Activated T-helper 1 cell treated with anti-CD3 and anti-CD28 coated beads, Interleukin-2, amount 50 U/mL, for 16 hours (primary cell): ENCODE measurements at regions not wholly inside any gene's neighbourhood (a gene's known extent, or its start where the extent isn't known, plus 50 kb on each side); places are given as distances from the start of the nearest gene placed in this dataset.

Experiments used
- DNase-seq, 2 donors: peaks; one replicate each; pipeline ENCODE4 v3.0.0-alpha.2; 2020; ENCODE audit warnings: low read depth in 1 of 2, low spot score in 1 of 2

GRCh38 chr12:89257340-89257739 lies 95.0 kb downstream of the DUSP6 start:
- no peak for DNase-seq

- no peak for DNase-seq
These were observed 96.2 kb downstream of the DUSP6 start for GRCh38 chr12:89256060-89256459.

GRCh38 chr12:89253488-89253887 lies 98.8 kb downstream of the DUSP6 start:
- no peak for DNase-seq

GRCh38 chr12:89252284-89252683 lies 100.0 kb downstream of the DUSP6 start:
- DNase-seq = no peak

- no peak for DNase-seq
These were observed 100.7 kb downstream of the DUSP6 start for GRCh38 chr12:89251342-89252271.

GRCh38 chr12:89250636-89251035 lies 101.7 kb downstream of the DUSP6 start:
- no peak for DNase-seq

DNA sequence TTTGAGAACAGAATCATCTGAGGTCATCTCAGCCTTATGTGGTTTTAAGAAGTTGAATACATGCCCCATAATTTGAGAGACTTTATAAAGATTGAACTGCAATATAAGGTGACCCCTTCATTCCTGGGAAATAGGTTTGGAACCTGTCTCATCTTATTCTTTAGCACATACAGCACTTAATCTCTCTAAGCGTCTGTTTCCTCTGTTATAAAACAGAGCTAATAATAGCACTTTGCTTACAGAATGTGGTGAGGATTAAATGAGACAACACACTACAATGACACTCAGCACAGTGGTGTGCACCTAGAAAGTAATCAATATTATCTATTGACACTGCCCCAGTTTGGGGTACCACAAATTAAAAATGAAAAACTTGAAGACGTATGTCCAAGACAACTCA lies 102.1 kb downstream of the DUSP6 start:
- DNase-seq = no peak

DNA sequence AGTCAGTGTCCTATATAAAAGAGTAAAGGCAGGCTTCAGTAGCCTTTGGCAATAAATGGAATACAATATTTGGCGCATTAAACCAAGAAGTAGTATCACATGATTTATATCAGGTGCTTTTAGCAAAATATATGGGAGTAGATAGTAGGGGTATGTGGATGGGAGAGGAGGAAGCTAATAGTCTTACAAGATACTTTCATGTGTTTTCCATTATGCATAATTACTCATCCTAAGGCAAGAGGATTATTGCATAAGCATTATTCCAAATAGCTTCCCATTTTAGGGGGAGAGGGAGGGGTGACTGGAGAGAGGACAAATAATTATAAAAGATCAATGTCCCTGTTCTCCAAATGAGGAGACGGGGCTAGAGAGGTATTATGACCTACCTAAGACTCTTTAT lies 104.3 kb downstream of the DUSP6 start:
- no peak for DNase-seq

DNA sequence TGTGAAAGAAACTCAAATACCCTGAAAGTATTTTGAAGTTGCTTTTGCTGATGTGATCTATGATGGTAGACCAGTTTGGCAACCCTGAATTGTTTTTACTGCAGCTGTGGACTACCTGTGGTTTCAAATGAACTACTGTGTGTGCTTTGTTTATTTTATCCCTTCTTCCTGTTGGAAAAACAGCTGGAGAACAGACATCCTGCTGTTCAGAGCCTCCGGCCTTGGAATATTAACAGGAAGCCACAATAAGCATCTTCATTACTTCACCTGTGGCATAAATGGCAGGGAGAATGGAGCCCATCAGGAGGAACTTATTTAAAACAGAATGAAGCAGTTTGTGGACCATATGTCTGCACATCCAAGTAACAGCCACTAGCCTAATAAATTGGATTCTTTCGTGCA lies 104.8 kb downstream of the DUSP6 start:
- no peak for DNase-seq

DNA sequence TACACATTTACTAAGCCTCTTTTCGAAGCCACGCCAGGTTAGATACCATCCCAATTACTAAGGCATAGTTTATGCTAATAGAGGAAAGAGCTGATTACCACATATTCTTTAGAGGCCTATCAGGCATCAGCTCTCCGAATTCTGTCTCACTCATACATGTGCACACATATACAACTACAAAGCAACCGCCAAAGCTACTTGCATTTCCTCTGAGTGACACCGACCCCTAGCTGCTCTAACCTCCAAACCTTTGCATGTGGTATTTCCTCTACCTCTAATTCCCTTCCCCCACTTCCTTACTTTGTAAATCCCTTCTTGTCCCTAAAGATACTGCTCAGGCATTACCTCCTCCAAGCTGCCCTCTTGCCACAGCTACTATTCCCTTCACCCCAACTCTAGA lies 107.2 kb downstream of the DUSP6 start:
- DNase-seq = no peak

DNA sequence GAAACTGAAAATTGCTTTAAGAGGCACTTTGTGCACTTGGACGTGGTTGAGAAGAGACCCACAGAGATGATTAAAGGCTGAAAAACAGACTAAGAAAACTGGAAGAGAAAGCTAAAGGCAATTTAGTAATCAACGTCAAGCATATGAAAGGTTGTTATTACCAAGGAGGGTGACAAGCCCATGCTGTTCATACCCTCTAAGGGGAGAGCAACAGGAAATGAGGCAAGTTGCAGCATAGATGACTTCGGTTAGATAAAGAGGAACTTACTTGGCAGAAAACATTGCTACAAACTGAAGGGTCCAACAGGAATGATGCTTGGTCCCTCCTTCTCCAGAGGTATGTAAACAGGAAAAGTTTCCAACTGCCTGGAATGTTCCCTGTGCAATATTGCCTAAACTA lies 107.8 kb downstream of the DUSP6 start:
- DNase-seq = no peak

DNA sequence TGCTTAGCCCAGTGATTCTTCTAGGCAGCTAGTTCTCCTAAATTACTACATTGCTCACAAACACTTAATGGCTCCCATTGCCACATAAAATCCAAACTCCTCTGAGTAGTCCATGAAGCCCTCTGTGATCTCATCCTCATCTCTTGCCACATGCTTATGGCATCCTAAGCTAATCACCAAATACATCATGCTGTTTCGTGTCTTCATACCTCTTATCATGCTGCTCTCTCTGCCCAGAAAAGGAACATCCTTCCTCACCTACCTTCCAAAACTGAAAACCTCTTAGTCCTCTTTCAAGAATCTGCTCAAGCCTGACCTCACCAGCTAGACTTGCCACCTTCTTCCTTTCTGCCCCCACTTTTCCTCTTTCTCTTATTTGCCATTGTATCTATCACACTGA lies 108.5 kb downstream of the DUSP6 start:
- no peak for DNase-seq

DNA sequence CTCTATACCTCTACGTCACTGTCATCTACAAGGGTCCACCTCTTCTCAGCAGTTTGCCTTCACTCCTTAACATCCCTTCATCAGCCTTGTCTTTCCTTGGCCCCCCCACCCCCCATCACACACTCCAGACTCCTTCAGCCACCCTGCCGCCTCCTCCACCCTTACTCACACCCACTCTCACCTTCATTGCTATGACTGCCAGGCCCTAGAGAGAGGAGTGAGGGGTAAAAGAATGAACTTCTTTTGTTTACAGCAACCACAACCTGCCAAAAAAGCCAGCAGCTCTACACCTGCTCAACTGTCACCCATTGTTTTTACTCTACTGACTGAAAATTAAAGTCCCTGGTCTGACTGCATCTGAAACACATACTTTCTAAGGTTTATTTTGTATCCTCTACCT lies 112.8 kb downstream of the DUSP6 start:
- no peak for DNase-seq

- no peak for DNase-seq
These were observed 113.7 kb downstream of the DUSP6 start for GRCh38 chr12:89238593-89238992.

DNA sequence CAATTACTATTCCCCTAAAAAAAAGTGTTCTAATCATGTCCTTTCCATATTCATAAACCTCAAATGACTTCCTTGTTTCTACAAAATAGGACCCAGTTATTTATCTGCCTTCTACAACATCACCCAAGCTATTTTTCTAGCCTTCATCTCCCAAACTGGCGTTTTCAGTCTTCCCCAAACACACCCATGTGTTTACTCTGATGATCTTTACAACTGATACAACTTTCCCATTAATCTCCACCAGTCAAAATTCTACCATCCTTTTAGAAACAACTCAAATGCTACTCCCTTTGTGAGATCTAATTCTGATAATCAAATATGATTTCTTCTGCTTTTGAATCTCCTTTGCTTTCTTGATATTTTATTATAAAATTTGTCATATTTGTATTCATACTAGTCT lies 114.5 kb downstream of the DUSP6 start:
- no peak for DNase-seq

GRCh38 chr12:89236748-89237383 lies 115.4 kb downstream of the DUSP6 start:
- DNase-seq = no peak

GRCh38 chr12:89236237-89236636 lies 116.1 kb downstream of the DUSP6 start:
- no peak for DNase-seq

- no peak for DNase-seq
These were observed 116.9 kb downstream of the DUSP6 start for GRCh38 chr12:89235189-89235993.

DNA sequence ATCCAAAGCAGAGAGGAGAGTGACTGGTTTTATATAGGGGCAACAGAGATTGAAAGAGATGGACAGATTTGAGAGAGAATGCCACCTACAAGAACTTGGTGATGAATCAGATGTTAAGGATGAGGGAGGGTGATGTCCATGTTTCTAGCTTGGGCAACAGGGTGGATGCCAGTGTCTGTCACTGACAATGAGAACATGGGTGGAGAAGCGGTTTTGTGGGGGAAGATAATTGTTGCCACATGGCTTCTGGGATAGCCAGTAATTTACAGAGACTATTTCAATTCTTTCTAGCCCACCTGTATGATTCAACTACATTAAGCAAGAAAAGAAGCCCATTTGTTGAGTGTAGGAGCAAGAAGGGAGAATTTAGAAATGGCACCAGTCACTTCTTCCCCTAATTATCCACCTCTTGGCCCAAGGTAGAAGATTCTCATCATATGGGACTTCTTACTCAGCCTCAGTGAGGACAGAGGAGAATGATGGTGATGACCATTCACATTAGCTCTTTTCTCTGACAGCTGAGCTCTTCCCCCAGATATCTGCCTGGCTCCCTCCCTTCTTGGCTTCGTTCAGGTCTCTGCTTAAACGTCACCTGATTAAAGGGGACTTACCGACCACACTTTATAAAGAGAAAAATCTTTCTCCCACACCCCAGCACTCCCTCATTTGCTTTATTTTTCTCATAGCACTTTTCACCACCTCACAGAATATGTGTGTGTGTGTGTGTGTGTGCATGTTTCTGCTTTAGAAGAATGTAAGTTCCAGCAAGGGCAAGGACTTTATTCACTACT lies 117.8 kb downstream of the DUSP6 start:
- no peak for DNase-seq

DNA sequence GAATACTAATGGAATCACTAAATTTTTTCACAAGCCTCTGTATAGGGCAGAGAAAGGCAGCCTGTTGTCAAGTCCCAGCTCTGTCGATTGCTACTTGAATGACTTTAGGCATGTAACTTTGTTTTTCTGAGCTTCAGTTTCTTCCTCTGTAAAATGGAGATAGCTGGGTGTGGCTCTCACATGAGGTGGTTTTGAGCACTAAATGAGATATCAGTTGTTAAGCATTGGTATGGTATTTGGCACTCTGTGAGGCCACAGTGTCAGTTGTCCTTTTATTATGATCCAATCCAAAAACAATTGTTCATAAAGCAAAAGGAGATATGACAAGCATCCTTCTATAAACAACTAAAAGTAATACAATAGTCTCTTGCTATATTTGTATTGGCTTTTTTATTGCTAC lies 120.6 kb downstream of the DUSP6 start:
- no peak for DNase-seq
